ENCODE measurements at regions not wholly inside any gene's neighbourhood (a gene's known extent, or its start where the extent isn't known, plus 50 kb on each side); places are given as distances from the start of the nearest gene placed in this dataset.

DNA sequence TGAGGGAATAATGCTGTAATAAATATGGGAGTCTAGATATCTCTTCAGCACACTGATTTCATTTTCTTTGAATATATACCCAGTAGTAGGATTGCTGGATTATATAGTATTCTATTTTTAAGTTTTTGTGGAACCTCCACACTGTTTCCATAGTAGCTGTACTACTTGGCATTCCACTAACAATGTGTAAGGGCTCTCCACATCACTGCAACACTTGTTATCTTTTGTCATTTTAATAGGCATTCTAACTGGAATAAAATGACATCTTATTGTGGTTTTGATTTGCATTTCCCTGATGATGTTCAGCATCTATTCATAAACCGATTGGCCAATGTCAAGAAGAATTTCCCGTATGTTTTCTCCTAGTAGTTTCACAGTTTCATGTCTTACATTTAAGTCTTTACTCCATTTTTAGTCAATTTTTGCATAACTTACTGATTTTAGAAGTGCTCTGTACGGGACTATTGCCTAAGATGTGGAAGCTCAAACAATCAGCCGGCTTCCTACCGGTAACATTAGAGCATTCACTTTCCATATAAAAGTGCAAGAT is 1078.8 kb downstream of the TAF11L14 start:
- Histone ChIP-seq H2BK20ac (ENCODE audit: low read length) (no peak overlapping the region), H3K9me3 (ENCODE audit: insufficient read depth in 2 of 2, low read depth in 1 of 2, low read length in 1 of 2) (no peaks in the 10 kb centered on the region), H3K9ac (replicated peaks in 1 of 4; ENCODE audit: extremely low read depth in 1 of 4, low read depth in 3 of 4, low read length in 3 of 4) (no peak overlapping the region), H3K4me2 (ENCODE audit: insufficient read depth in 1 of 2, low read depth in 2 of 2, low read length in 2 of 2) (no peak overlapping the region), H2BK15ac (ENCODE audit: low read length) (no peak overlapping the region), H3K56ac (replicated peaks; ENCODE audit: insufficient read length, low read depth, low read length) (no peak overlapping the region), H3K27me3 (replicated peaks in 1 of 4; ENCODE audit: control insufficient read depth in 3 of 4, extremely low read depth in 1 of 4, insufficient read depth in 3 of 4, low read length in 3 of 4) (no peaks in the 10 kb centered on the region), H2BK120ac (replicated peaks; ENCODE audit: low read depth, low read length) (no peak overlapping the region), H2BK12ac (ENCODE audit: low read depth, low read length) (no peak overlapping the region), H2AFZ (ENCODE audit: low read length) (no peak overlapping the region), H2AK5ac (ENCODE audit: low read depth, low read length) (no peak overlapping the region), H3K79me2 (ENCODE audit: control insufficient read depth in 1 of 2, insufficient read depth in 2 of 2, low read length in 2 of 2) (no peaks in the 10 kb centered on the region), H3K23me2 (ENCODE audit: low read depth, low read length) (no peaks in the 10 kb centered on the region), H4K8ac (ENCODE audit: extremely low read depth, insufficient read depth, low read length) (no peak overlapping the region), H3K79me1 (ENCODE audit: low read depth, low read length) (no peaks in the 10 kb centered on the region), H3K4ac (replicated peaks; ENCODE audit: insufficient read length, low read depth, low read length) (no peak overlapping the region), H4K5ac (ENCODE audit: insufficient read length, low read depth, low read length) (no peak overlapping the region), H3K4me3 (ENCODE audit: extremely low read depth in 1 of 4, insufficient read depth in 2 of 4, low read depth in 3 of 4, low read length in 4 of 4) (no peak overlapping the region), H3K4me1 (replicated peaks in 1 of 4; ENCODE audit: control insufficient read depth in 3 of 4, insufficient read depth in 4 of 4, low read length in 3 of 4) (no peaks in the 10 kb centered on the region), H4K91ac (replicated peaks; ENCODE audit: insufficient read length, low read length) (no peak overlapping the region), H3K14ac (ENCODE audit: insufficient read length) (no peak overlapping the region), H2BK5ac (ENCODE audit: low read depth, low read length) (no peak overlapping the region), H4K20me1 (replicated peaks in 1 of 2; ENCODE audit: control insufficient read depth in 1 of 2, insufficient read depth in 2 of 2, low read length in 2 of 2) (no peaks in the 10 kb centered on the region), H3K18ac (ENCODE audit: extremely low read depth, low read length) (no peak overlapping the region), H3K36me3 (ENCODE audit: control insufficient read depth in 2 of 4, insufficient read depth in 4 of 4, low read length in 3 of 4) (no peaks in the 10 kb centered on the region), H3K27ac (ENCODE audit: low read depth, low read length) (no peak overlapping the region), H3K23ac (ENCODE audit: insufficient read length) (no peak overlapping the region)
- DNase-seq (ENCODE audit: low read depth in 1 of 2, low spot score in 2 of 2) (no peak), FAIRE-seq (no peak)
- CTCF ChIA-PET (ENCODE audit: partially characterized antibody): interaction anchor here (0.9 kb wide), 1 partner anchor 12 kb away, joined by 3 read pairs; no protein-coding TSS in a partner anchor
- WGBS, 2 experiments (ENCODE audit: extremely low coverage in 1 of 2, insufficient coverage in 1 of 2, insufficient read length in 1 of 2, insufficient replicate concordance in 2 of 2, low coverage in 1 of 2, low lambda C conversion rate in 2 of 2, missing lambda C conversion rate in 1 of 2): 90% methylated on average over 5 of the region's 5 CpGs; no CpG with 5 or more reads in 1 of the 2 experiments
- POLR2A ChIA-PET (ENCODE audit: partially characterized antibody): no interaction called here
- TF ChIP-seq BCL11A (IDR thresholded peaks at IDR 0.05; ENCODE audit: low read depth in 2 of 2, low read length in 2 of 2) (no peak), PHF8 (conservative IDR thresholded peaks at IDR 0.05; ENCODE audit: low read depth, low read length) (no peak), RNF2 (IDR thresholded peaks at IDR 0.05; ENCODE audit: borderline replicate concordance, low read depth, low read length, missing control alignments, poor library complexity, severe bottlenecking) (no peak), POLR2AphosphoS5 (IDR thresholded peaks at IDR 0.05; ENCODE audit: low read depth, low read length) (no peak), TAF7 (optimal IDR thresholded peaks at IDR 0.05; ENCODE audit: borderline replicate concordance, low read depth, low read length) (no peak), CTBP2 (IDR thresholded peaks at IDR 0.05; ENCODE audit: borderline replicate concordance, insufficient read depth, insufficient read length, low read length) (no peak), CBX8 (IDR thresholded peaks at IDR 0.05; ENCODE audit: borderline replicate concordance, low read depth, low read length) (no peak), TCF12 (IDR thresholded peaks at IDR 0.05; ENCODE audit: low read depth, low read length) (no peak), BACH1 (IDR thresholded peaks at IDR 0.05; ENCODE audit: low read length) (no peak)
- TF ChIP-seq, protein P1, sequence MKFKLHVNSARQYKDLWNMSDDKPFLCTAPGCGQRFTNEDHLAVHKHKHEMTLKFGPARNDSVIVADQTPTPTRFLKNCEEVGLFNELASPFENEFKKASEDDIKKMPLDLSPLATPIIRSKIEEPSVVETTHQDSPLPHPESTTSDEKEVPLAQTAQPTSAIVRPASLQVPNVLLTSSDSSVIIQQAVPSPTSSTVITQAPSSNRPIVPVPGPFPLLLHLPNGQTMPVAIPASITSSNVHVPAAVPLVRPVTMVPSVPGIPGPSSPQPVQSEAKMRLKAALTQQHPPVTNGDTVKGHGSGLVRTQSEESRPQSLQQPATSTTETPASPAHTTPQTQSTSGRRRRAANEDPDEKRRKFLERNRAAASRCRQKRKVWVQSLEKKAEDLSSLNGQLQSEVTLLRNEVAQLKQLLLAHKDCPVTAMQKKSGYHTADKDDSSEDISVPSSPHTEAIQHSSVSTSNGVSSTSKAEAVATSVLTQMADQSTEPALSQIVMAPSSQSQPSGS (IDR thresholded peaks at IDR 0.05; ENCODE audit: low read length): no peak

Measured in H1 (cell line).